ENCODE measurements at regions not wholly inside any gene's neighbourhood (a gene's known extent, or its start where the extent isn't known, plus 50 kb on each side); places are given as distances from the start of the nearest gene placed in this dataset.

DNA sequence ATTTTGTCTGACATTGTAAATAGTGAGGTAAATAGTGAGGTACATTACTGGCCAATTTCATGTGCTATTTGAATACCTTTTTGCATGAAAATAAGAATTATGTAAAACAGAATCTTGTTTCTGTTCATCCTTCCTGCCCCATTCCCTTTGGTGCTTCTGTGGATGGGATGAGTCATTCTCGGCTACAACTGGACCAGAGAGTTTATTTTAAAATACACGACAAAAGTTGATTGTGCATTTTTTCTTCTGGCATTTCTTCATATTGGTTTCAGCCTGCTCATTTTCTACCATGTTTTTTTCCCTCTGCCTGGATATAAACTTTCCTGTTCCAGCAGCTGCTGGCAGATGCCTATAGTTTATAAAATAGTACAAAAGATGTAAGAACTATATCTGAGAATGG, 107.5 kb downstream of the CYSLTR2 start:
- DNase-seq, result no peak

DNA sequence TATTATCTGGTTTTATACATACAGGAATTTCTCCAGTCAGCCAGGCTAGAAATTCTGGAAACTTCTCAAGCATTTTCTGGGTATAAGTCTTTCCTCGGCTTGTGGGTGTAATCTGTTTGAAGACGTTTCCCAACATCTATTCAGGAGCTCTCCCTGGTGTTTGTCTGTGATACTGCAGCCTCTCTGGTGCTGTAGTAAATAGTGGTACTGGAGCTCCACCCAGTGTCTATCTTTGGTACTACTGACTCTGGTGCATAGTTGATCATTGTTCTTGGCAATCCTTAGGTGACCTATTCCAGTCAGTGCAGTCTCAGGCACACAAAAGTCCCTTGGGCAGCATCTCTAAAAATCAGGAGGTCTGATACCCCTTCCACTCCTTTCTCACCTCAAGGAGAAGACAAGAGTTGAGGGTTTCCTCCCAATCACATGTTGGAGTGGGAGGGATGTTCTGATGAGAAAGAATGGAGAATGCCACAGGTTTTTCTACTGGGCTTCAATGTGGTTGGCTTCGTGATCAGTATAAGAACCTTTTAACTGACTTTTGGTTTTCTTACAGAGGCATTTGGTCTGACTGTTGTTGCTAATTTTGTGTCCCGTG, 115.5 kb downstream of the CYSLTR2 start:
- peak; percentile 80 for DNase-seq

DNA sequence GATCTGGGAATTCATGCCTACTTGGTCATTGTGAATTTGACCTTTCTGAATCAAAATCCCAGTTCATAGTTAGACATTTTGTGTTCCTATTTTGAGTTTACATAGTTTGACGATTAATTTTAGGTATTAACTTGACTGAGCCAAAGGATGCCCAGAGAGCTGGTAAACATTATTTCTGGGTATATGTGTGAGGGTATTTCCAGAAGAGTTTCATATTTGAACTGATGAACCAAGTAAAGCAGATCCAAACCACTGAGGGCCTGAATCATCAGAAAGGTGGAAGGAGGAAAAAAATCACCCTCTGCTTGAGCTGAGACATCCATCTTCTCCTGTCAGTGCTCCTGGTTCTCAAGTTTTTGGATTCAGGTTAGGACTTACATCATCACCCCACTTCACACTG, 116.6 kb downstream of the CYSLTR2 start:
- no peak for DNase-seq

DNA sequence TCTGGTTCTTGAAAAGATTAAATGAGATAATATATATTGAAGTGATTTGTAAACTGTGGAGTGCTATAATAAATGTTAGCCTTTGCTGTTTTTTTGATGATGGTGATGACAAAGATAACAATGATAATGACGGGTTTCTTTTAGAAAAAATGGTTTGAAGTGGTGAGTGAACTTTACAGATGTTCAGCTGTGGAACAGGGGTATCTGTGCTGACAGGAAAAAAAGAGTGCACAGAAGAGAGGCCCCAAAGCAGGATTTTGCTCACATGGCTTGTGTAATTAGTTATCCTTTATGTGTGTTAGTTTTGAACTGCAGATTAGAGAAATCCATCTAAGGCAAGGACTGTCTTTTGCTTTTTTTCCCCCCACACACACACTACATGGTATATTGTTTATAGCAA, 119.2 kb downstream of the CYSLTR2 start:
- DNase-seq, result no peak

DNA sequence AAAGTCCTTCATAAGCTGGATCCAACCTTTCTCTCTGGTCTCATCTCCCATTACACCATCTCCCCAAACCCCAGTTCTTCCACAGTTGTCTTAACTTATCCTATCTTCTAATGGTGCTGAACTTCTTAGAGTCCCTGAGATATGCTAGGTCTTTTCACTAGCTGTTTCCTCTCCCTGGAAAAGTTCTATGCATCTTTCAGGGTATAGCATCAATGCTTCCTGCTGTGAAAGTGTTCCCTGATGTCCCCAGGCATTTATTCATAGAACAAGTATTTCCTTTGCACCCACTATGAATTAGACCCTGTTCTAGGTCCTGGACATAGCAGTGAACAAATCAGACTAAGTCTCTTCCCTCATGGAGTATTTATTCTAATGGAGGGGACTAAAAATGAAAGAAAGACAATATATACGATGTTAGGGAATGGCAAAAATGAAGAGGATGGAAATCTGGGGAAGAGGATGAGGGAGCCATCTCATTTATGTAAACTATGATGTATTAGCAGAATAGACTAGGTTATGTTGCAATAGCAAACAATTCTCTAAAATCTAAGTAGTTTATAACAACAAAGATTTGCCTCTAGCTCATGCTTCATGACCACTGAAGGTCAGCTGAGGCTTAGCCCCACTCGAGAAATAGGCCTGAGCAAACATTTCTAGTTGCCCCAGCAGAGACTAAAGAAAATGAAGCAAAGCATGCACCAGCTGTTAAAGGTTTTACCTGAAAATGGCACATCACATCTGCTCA, 120.0 kb downstream of the CYSLTR2 start:
- DNase-seq, result no peak

DNA sequence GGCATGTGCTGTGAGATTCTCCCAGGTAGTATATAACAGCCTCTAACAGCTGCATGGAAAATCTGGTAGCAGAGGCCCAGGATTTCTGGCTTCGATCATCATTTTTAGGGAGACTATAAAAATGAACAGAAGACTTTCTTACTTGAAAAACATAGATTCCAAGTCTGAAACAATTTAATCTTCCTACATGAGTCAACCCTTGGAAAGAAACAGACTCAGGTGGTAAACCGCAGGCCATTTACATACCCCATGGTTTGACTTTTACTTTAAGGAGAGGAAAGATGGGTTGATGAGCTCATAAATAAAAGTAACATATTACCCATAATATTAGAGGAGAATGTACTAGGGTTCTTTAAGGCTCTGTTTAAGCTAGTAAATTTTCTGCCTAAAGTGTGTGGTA, 121.6 kb downstream of the CYSLTR2 start:
- no peak for DNase-seq

DNA sequence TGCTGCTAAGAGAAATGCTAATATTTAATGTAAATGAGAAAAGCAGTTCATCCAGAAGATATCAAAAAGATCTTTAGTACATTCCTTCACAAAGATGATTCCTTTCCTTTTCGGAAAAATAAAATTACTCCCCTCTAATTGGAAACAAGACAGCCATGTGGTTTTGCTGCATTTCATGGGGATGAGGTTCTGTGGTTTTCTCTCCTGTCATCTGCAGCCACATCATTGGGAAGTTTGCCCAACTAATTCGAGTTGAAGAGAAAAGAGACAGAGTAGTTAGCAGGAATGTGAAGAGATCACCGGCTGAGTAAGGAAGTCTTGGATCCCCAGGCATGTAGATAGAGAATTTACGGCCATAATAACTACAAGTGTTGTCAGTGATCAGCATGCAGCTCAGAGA, 122.1 kb downstream of the CYSLTR2 start:
- DNase-seq, result no peak

DNA sequence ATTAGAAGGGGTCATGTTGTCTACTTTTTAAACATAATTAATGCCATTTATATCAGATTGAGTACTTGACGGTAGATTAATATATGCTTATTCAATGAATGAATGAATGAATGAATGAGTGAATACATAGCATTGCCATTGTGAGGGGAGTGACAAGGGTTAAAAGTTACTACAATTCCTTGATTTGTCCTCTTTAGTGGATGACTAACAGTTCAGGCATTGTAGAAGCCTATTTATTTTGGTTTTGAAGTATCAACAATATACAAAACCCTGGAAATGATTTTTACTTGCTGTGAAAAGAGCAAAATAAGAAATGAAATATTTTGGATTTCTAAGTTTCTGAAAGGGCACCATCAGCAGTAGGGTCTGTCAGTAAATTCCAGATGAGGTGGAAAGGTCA, 122.7 kb downstream of the CYSLTR2 start:
- no peak for DNase-seq

DNA sequence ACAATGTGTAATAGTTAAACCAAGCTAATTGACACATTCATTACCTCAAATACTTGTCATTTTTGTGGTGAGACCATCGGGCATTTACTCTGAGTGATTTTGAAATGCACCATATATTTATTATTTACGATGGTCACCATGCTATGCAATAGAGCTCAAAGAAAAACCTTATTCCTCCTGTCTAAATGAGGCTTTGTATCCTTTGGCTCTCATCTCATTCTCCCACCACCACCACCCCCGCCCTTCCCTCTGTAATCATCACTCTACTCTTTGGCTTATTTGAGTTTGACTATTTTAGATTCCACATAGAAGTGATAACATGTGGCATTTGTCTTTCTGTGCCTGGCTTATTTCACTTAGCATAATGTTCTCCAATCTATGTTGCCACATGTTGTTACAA, 124.9 kb downstream of the CYSLTR2 start:
- DNase-seq, result no peak

DNA sequence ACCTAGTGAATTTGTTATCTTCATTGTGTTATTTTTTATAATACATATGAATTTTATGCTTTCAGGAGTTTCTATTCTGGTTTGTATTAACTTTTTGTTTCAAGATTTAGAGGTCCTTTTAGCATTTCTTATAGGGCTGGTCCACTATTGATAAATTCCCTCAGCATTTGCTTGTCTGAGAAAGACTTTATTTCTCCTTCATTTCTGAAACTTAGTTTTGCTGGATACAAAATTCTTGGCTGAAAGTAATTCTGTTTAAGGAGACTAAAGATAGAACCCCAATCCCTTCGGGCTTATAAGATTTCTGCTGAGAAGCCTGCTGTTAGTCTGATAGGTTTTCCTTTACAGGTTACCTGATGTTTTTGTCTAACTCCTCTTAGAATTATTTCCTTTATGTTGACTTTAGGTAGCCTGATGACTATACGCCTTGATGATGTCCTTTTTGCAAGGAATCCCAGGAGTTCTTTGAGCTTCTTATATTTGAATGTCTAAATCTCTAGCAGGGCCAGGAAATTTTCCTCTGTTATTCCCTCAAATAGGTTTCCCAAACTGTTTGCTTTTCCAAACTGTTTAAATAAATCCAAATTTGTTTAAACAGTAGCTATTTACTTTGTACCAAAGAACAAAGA, 127.1 kb downstream of the CYSLTR2 start:
- no peak for DNase-seq

DNA sequence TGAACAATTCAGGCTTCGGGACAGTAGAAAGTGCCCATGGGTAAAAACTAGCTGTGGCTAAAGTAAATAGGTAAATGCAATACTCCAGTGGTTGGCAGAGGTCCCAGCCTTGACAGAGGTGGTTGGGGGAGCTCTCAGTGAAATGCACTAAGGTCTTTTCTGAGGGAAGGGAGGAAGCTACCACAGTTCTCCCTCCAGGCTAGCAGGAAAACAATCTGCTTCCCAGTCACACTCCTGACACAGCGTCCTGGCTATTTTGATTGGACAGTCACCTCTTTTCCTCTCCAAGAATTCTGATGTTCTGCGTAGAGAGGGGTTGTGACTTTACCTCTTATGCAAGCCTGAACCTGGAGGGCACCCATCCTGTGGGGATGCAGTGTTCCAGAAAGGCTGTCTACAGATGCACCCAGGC, 128.7 kb downstream of the CYSLTR2 start:
- DNase-seq, result no peak

DNA sequence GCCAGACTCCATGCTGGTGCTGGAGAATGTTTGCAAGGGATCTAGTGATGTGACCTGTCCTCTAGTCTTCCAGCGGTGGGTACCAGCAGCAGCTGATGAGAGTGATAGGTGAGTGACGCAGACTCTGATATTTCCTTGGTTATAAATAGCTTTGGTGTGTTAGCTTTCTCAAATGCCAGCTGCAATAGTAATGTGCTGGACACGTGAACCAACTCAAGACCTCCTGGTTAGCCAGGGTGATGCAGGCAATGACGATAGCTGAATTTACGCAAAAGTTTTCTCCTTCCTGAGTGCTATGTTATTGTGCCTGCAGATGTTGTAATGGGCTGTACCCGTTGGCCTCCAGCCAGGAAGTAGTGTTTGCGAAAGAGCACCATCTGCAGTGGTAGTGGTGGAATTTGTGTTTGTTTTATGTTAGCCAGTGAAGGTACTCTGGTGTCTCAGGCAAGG, 129.5 kb downstream of the CYSLTR2 start:
- no peak for DNase-seq

DNA sequence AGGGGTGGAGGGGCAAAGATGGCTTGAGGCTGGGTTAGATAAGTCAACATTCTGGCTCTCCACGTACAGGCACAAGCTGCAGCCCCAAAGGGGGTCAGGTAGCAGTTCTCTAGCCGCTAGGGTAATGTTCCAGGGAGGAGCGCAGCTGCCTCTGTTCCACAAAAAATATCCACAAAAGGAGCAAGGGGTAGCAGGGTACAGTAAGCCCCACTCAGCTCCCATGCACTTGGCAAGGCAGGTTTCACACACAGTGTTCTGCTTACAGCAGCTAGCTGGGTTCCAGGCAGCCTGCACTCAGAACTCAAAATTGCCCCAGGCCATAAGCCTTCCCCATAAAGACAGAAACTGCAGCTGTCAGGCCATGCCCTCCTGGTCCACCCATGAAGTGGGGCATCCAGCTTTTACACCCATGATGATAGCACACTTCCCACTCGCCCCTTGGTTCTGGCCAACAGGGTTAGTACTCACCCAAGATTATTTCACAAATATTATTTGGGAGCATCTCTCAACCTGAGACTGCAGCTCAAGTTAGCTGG, 130.0 kb downstream of the CYSLTR2 start:
- DNase-seq, result no peak

DNA sequence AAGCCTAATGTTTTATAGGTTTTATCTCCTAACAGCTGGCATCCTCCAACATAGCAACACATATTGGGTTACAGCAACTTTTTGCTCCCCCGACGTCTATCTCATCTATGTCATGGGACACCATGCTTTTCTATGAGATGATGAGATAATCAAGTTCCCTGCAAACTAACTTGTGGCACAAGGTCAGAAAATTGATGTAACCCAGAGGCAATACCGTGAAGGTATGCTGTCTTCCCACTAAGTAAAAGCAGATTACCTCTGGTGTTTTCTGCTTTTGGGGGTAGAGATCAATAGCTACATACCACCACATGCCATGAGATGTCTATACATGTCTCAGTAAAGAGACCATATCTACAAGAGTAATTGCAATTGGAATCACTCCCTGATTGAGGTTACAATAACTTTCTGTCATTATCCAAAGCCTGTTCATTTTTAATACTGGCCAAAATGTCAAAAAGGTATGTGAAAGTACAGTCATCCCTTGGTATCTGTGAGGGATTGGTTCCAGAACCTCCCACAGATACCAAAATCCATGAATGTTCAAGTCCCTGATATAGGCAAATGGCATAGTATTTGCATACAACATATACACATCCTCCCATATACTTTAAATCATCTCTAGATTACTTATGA, 131.3 kb downstream of the CYSLTR2 start:
- DNase-seq, result no peak

DNA sequence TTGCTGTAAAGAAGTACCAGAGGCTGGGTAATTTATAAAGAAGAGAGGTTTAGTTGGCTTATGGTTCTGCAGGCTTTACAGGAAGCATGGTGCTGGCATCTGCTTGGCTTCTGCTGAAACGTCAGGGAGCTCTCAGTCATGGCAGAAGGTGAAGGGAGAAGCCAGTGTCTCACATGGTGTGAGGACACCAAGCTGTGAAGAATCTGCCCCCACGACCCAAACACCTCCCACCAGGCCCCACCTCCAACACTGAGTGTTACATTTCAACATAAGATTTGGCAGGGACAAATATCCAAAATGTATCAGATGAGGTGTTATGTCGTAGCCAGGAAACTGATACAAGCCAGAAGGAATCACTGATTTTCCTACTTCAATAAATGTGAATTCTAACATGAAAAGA, 136.5 kb downstream of the CYSLTR2 start:
- DNase-seq, result no peak

DNA sequence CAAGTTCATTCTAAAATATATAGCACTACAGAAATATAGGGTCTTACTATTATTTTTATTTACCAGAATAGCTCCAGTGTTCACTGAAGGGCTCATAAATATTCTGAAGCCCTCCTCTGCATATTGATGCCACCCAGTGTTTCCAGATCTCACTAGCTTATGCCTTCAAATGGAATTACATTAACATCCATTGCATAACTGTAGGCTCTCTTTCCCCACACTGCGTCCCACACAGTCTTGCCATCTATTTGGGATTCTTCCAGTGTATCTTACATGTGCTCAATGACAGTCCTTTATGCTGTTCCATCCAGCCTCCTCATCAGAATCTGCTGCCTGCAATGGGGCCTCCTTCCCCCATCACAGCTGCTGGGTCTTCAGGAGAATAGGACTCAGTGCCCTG, 137.2 kb downstream of the CYSLTR2 start:
- no peak for DNase-seq

DNA sequence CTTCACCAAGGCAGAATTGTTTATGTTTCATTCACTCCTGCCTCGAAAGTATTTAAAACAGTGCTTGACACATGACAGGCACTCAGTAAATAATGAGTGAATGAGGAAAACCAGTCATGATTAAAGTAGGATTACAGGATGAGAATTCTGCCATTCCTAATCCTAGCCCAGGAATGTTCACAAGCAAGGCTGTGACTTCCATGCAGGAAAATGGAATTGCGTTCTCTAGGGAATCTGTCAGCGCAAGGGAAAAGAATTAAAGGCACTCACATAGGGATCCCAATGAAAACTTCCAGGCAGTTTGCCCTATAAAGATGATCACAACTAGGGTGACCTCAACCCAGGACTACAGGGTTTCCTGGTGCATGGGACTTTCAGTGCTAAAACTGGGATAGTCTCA, 143.4 kb downstream of the CYSLTR2 start:
- DNase-seq, result no peak

DNA sequence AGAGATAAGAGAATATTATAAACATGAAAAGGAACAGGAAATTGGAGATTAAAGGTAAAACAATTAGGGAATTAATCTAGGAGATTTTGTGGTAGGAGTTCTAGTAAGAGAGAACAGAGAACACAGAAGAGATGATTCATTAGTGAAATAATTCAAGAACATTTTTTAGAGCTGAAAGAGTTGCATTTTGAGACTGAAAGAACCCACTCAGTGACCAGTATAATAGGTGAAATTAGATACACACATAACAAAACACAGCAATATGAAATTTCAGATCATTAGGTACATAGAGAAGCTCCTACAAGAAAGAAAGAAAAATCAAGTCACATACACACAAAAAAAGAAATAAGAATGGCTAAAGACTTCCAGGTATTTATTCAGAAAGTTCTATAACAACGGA, 144.0 kb downstream of the CYSLTR2 start:
- DNase-seq, result no peak

DNA sequence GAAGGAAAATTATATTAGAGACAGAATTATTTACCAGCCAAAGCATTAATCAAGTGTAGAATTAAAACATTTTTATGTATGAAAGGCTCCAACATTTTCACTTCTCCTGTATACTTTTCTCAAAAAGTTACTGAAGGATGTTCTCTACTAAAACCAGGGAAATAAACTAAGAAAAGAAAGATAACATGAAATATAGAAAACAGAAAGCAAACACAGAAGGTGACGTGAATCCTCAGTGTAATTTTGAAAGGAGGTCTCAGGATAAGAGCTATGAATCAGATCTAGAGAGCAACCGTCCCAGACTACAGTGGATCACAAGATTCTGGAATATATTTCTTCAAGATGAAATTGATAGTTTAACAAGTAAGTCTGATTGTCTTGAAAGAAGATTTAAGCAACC, 144.5 kb downstream of the CYSLTR2 start:
- DNase-seq, result no peak

DNA sequence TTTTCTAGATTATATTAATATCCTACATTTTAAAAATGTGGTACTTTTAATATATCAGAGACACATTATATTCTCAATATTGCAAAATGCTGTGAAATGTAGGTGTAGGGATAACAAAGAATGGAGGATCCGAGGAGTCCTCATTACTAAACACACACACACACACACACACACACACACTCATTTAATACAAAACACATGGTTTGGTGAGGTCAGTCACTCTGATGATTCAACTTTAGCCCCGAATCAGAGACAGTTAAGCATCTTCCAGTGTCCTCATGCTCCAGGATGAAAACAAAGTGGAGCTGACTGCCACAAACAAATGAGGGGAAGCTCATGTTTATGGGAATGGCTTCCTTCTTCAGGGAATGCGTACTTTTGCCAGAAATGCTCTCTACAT, 147.5 kb downstream of the CYSLTR2 start:
- no peak for DNase-seq

DNA sequence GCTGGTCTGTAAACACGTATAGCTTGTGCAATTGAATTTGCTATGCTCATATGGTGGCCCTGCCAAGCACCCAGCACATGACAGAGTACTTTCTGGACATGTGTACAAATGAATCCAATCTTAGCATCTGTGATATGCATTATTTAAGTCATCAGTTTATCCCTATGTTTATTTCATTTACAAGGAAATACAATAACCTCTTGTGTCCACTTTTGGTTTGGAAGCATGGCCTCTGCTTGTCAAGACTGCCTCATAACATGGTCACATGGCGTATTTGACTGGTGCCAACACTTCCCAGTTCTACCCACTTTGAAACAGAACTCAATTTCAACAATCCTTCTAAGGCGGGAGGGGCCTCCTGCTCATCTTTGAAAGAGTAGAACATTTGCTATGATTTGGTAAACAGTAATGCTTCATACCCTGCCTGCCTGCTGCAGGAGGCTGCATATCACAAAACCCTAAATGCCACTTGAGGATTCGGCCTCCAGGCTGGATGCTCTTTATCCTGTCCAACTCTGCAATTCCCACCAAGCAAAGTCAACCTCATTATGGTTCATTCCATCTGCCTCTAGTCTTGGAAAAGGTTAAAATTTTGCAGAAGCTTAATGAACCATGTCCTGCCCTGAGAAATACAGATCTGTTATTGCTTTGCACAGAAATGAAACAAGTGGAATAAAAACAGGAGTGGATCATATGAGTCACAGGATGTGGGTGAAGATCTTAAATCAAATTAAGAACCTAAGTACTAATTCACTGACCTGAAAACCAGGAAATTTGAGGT, 151.3 kb downstream of the CYSLTR2 start:
- DNase-seq, result no peak

DNA sequence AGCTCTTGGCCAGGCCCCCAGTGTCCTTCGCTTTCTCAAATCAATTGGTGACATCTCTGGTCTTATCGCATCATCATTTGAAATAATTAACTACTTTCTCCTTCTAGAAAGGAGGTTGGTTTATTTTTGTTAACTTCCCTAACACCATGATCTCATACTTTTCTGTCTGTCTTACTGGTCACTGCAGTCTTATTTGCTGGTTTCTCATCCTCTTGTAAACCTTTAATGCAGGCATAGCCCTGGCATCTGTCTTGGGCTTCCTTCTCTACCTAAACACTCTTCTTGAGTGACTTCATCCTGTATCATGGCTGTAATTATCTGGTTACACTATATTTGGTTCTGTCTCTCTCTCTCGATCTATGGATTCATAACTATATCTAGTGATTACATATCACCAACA, 152.8 kb downstream of the CYSLTR2 start:
- DNase-seq, result no peak

DNA sequence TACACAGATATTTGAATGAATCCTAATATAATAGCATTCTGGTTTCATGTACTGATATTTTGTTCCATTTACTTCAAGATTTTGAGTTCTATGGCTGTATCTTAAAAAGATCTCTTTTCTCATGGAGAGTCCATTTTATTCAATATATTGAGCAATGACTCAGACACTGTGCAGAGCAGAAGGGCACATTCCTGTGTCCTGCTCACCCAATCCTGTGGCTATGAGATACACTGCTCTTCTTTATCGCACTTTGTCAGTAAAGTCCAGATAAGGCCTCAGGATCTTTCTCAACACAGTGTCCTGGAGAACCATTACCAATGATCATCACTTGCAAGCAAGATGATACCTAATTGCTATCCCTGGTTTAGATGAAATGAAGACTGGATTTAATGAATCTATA, 155.0 kb downstream of the CYSLTR2 start:
- no peak for DNase-seq

All from NCI-H1092 treated with DMSO at 0.1 percent for 48 hours (cell line).